ENCODE measurements at regions not wholly inside any gene's neighbourhood (a gene's known extent, or its start where the extent isn't known, plus 50 kb on each side); places are given as distances from the start of the nearest gene placed in this dataset.

DNA sequence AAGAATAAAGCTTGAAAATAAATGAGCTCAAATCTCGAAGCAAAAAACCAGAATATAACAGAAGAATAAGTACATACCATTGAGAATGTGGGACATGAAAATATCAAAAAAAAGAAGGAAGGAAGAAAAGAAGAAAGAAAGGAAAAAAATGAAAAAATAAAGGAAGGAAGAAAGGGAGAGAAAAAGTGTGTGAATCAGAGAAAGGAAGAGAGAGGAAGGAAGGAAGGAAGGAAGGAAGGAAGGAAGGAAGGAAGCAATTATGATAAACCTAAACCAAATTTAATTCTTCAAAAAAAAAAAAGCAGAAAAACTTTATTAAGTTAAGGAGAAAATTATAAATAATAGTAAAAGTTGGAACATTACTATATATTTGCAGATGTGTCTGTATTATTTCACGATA lies 949.8 kb downstream of the NLGN4X start:
- no peaks in the 10 kb centered on the region for H3K79me2 ChIP-seq (replicated peaks; ENCODE audit: insufficient read depth, low read length)
- no peaks in the 10 kb centered on the region for H3K9me2 ChIP-seq (ENCODE audit: insufficient read depth, low read length)
- H4K20me1 ChIP-seq (ENCODE audit: insufficient read depth), result no peaks in the 10 kb centered on the region
- H3K9me3 ChIP-seq (ENCODE audit: low read length), result no peaks in the 10 kb centered on the region
- H3K36me3 ChIP-seq (ENCODE audit: insufficient read depth, low read length), result no peaks in the 10 kb centered on the region
- H3K4me2 ChIP-seq (ENCODE audit: low read length), result no peak overlapping the region
- H3K4me3 ChIP-seq (ENCODE audit: low read length), result no peak overlapping the region
- no peak for TF ChIP-seq RAD21 (conservative IDR thresholded peaks at IDR 0.05)
- TF ChIP-seq, protein P1, sequence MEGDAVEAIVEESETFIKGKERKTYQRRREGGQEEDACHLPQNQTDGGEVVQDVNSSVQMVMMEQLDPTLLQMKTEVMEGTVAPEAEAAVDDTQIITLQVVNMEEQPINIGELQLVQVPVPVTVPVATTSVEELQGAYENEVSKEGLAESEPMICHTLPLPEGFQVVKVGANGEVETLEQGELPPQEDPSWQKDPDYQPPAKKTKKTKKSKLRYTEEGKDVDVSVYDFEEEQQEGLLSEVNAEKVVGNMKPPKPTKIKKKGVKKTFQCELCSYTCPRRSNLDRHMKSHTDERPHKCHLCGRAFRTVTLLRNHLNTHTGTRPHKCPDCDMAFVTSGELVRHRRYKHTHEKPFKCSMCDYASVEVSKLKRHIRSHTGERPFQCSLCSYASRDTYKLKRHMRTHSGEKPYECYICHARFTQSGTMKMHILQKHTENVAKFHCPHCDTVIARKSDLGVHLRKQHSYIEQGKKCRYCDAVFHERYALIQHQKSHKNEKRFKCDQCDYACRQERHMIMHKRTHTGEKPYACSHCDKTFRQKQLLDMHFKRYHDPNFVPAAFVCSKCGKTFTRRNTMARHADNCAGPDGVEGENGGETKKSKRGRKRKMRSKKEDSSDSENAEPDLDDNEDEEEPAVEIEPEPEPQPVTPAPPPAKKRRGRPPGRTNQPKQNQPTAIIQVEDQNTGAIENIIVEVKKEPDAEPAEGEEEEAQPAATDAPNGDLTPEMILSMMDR (IDR thresholded peaks at IDR 0.05; ENCODE audit: poor library complexity, severe bottlenecking), result no peak
- TF ChIP-seq MXI1 (conservative IDR thresholded peaks at IDR 0.05; ENCODE audit: poor library complexity, severe bottlenecking), result no peak
- TF ChIP-seq, protein P2, sequence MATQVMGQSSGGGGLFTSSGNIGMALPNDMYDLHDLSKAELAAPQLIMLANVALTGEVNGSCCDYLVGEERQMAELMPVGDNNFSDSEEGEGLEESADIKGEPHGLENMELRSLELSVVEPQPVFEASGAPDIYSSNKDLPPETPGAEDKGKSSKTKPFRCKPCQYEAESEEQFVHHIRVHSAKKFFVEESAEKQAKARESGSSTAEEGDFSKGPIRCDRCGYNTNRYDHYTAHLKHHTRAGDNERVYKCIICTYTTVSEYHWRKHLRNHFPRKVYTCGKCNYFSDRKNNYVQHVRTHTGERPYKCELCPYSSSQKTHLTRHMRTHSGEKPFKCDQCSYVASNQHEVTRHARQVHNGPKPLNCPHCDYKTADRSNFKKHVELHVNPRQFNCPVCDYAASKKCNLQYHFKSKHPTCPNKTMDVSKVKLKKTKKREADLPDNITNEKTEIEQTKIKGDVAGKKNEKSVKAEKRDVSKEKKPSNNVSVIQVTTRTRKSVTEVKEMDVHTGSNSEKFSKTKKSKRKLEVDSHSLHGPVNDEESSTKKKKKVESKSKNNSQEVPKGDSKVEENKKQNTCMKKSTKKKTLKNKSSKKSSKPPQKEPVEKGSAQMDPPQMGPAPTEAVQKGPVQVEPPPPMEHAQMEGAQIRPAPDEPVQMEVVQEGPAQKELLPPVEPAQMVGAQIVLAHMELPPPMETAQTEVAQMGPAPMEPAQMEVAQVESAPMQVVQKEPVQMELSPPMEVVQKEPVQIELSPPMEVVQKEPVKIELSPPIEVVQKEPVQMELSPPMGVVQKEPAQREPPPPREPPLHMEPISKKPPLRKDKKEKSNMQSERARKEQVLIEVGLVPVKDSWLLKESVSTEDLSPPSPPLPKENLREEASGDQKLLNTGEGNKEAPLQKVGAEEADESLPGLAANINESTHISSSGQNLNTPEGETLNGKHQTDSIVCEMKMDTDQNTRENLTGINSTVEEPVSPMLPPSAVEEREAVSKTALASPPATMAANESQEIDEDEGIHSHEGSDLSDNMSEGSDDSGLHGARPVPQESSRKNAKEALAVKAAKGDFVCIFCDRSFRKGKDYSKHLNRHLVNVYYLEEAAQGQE (IDR thresholded peaks at IDR 0.05; ENCODE audit: borderline replicate concordance), result no peak
- no peak for TF ChIP-seq EZH2 (IDR thresholded peaks at IDR 0.05; ENCODE audit: borderline replicate concordance, insufficient read depth, low read length, poor library complexity, severe bottlenecking)
- no peak for TF ChIP-seq EP300 (conservative IDR thresholded peaks at IDR 0.05; ENCODE audit: poor library complexity, severe bottlenecking)
- no peak for TF ChIP-seq TAF1 (IDR thresholded peaks at IDR 0.05; ENCODE audit: low read depth)
- no peak for TF ChIP-seq SMC3 (conservative IDR thresholded peaks at IDR 0.05; ENCODE audit: poor library complexity)
- TF ChIP-seq POLR2AphosphoS5 (IDR thresholded peaks at IDR 0.05), result no peak
- H3K9ac ChIP-seq (ENCODE audit: low read length), result no peak overlapping the region
- no peaks in the 10 kb centered on the region for H3K27me3 ChIP-seq (ENCODE audit: insufficient read depth, low read depth, low read length)
- no peak overlapping the region for H2AFZ ChIP-seq (ENCODE audit: low read depth, low read length)
- no peak overlapping the region for H3K27ac ChIP-seq (ENCODE audit: low read length)
- H3F3A ChIP-seq (ENCODE audit: insufficient read depth, low read length, poor library complexity, severe bottlenecking), result no peaks in the 10 kb centered on the region

DNA sequence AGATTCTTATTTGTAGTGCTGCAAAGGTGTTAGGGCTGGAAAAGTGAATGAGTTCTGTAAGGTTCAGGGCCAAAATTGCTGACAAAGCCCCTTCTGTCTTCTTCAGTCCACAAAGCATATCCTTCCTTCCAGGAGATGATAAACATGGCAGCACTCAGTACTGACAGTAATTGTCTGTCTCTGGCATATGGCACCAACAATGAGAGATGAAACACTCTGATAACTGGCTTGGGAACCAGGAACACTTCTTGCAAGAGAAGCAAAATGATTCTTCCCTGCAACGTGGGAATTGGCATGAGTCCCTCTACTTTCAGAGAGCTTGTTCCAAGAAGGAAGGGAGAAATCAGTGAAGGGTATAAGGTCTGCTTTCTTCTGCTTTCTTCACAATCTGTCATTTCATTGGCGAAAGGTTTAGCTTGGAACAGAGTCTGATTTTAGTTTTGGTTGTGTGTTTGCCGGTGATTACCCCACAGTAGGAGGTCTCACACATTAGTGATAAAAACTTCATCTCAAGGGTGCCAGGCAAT lies 963.3 kb downstream of the NLGN4X start:
- no peak overlapping the region for H3K4me2 ChIP-seq (ENCODE audit: low read length)
- H3K36me3 ChIP-seq (ENCODE audit: insufficient read depth, low read length), result no peaks in the 10 kb centered on the region
- no peak overlapping the region for H3K4me3 ChIP-seq (ENCODE audit: low read length)
- no peaks in the 10 kb centered on the region for H4K20me1 ChIP-seq (ENCODE audit: insufficient read depth)
- H3K9me3 ChIP-seq (ENCODE audit: low read length), result no peaks in the 10 kb centered on the region
- H3K27ac ChIP-seq (ENCODE audit: low read length), result no peak overlapping the region
- no peaks in the 10 kb centered on the region for H3K27me3 ChIP-seq (ENCODE audit: insufficient read depth, low read depth, low read length)
- no peaks in the 10 kb centered on the region for H3F3A ChIP-seq (ENCODE audit: insufficient read depth, low read length, poor library complexity, severe bottlenecking)
- no peak overlapping the region for H3K9ac ChIP-seq (ENCODE audit: low read length)
- TF ChIP-seq EZH2 (IDR thresholded peaks at IDR 0.05; ENCODE audit: borderline replicate concordance, insufficient read depth, low read length, poor library complexity, severe bottlenecking) (no peak), RAD21 (conservative IDR thresholded peaks at IDR 0.05) (no peak), POLR2AphosphoS5 (IDR thresholded peaks at IDR 0.05) (no peak), SMC3 (conservative IDR thresholded peaks at IDR 0.05; ENCODE audit: poor library complexity) (no peak), EP300 (conservative IDR thresholded peaks at IDR 0.05; ENCODE audit: poor library complexity, severe bottlenecking) (no peak), TAF1 (IDR thresholded peaks at IDR 0.05; ENCODE audit: low read depth) (no peak), MXI1 (conservative IDR thresholded peaks at IDR 0.05; ENCODE audit: poor library complexity, severe bottlenecking) (no peak)
- TF ChIP-seq, protein P1 (IDR thresholded peaks at IDR 0.05; ENCODE audit: poor library complexity, severe bottlenecking), result no peak
- TF ChIP-seq, protein P2 (IDR thresholded peaks at IDR 0.05; ENCODE audit: borderline replicate concordance), result no peak
- H3K79me2 ChIP-seq (replicated peaks; ENCODE audit: insufficient read depth, low read length), result no peaks in the 10 kb centered on the region
- H3K9me2 ChIP-seq (ENCODE audit: insufficient read depth, low read length), result no peaks in the 10 kb centered on the region
- H2AFZ ChIP-seq (ENCODE audit: low read depth, low read length), result no peak overlapping the region

Data from neural cell (in vitro differentiated cells).